Astrocyte of the spinal cord (primary cell): ENCODE measurements at regions not wholly inside any gene's neighbourhood (a gene's known extent, or its start where the extent isn't known, plus 50 kb on each side); places are given as distances from the start of the nearest gene placed in this dataset.

ENCODE experiments used
- DNase-seq: peaks from one replicate; pipeline ENCODE4 v3.0.0; 2011; ENCODE audit warnings: low read depth, low spot score
- H3K4me3 ChIP-seq: 2 replicates; pipeline ENCODE4 v1.5.1; 2011; ENCODE audit warnings: low read depth, mild to moderate bottlenecking, low read length, moderate library complexity
- CTCF ChIP-seq: IDR thresholded peaks from 2 replicates; pipeline ENCODE4 v1.5.1; 2012; ENCODE audit warnings: low read depth, mild to moderate bottlenecking, low read length, inconsistent platforms
- in situ Hi-C: cut with HindIII; loops from 2 replicates; pipeline ENCODE4 v1.10.0; 2017; ENCODE audit warnings: low sequenced_read_pairs

GRCh38 chr3:189458528-189458927 is 172.7 kb upstream of the TP63 start:
- H3K4me3 ChIP-seq: no peak overlapping the region
- TF ChIP-seq CTCF: no peak
- in situ Hi-C loops: no loop called here
- DNase-seq: no peak

GRCh38 chr3:189459231-189459630 is 172.0 kb upstream of the TP63 start:
- TF ChIP-seq CTCF: no peak
- no peak overlapping the region for H3K4me3 ChIP-seq
- no peak for DNase-seq
- in situ Hi-C loops: no loop called here

- no peak for DNase-seq
- TF ChIP-seq CTCF: no peak
- in situ Hi-C loops: no loop called here
Measured at GRCh38 chr3:189460511-189460910, 170.7 kb upstream of the TP63 start.

GRCh38 chr3:189464799-189465198 is 166.4 kb upstream of the TP63 start:
- no peak for TF ChIP-seq CTCF
- H3K4me3 ChIP-seq: no peak overlapping the region
- no peak for DNase-seq
- in situ Hi-C loops: no loop called here

More at GRCh38 chr3:189460511-189460910, 170.7 kb upstream of the TP63 start:
- H3K4me3 ChIP-seq: no peak overlapping the region

- H3K4me3 ChIP-seq: no peak overlapping the region
- TF ChIP-seq CTCF: no peak
- in situ Hi-C loops: no loop called here
- no peak for DNase-seq
Measured at GRCh38 chr3:189466004-189466403, 165.2 kb upstream of the TP63 start.

- in situ Hi-C loops: no loop called here
- no peak for TF ChIP-seq CTCF
- H3K4me3 ChIP-seq: no peak overlapping the region
- no peak for DNase-seq
Measured at GRCh38 chr3:189467451-189467850, 163.7 kb upstream of the TP63 start.

- no peak for TF ChIP-seq CTCF
- no peak overlapping the region for H3K4me3 ChIP-seq
- in situ Hi-C loops: no loop called here
- no peak for DNase-seq
Measured at GRCh38 chr3:189474944-189475343, 156.2 kb upstream of the TP63 start.
